GM12878 (cell line): ENCODE measurements at regions not wholly inside any gene's neighbourhood (a gene's known extent, or its start where the extent isn't known, plus 50 kb on each side); places are given as distances from the start of the nearest gene placed in this dataset.

Source experiments
- CEBPB ChIP-seq, 2 experiments: fragments of 150-350 bp in 1 of 2; IDR thresholded peaks; 2 replicates each; pipeline ENCODE4 v1.6.1; 2012 to 2014; ENCODE audit warnings: low read depth in 2 of 2, low read length in 2 of 2, borderline replicate concordance in 1 of 2, inconsistent platforms in 1 of 2
- CREM ChIP-seq: IDR thresholded peaks from 2 replicates; pipeline ENCODE4 v1.6.1; 2014; ENCODE audit warnings: antibody characterized with exemption, low read depth
- CTCF ChIP-seq, 3 experiments: IDR thresholded peaks in 2 of 3; conservative IDR thresholded peaks in 1 of 3; 2 replicates each; pipeline ENCODE4 v1.5.1; 2011; ENCODE audit warnings: low read depth in 3 of 3, low read length in 3 of 3, mild to moderate bottlenecking in 3 of 3, control low read depth in 2 of 3, moderate library complexity in 2 of 3, inconsistent platforms in 1 of 3, mixed read lengths in 1 of 3; ENCODE audit not compliant: control insufficient read depth in 2 of 3, insufficient read depth in 1 of 3; ENCODE audit errors: extremely low read depth in 1 of 3
- EZH2 ChIP-seq: IDR thresholded peaks from 2 replicates; pipeline ENCODE4 v1.6.1; 2012; ENCODE audit warnings: low read depth, mild to moderate bottlenecking, control low read depth, inconsistent platforms, low read length, borderline replicate concordance; ENCODE audit not compliant: control insufficient read depth
- IRF4 ChIP-seq: IDR thresholded peaks from 2 replicates; pipeline ENCODE4 v1.6.1; 2011; ENCODE audit warnings: low read depth, low read length
- JUND ChIP-seq: IDR thresholded peaks from 2 replicates; pipeline ENCODE4 v1.6.1; 2012; ENCODE audit warnings: low read depth, mild to moderate bottlenecking, low read length, improper control_type of control experiment, moderate library complexity
- MEF2A ChIP-seq: IDR thresholded peaks from 2 replicates; pipeline ENCODE4 v1.6.1; 2011; ENCODE audit warnings: low read depth, mild to moderate bottlenecking, low read length, moderate library complexity; ENCODE audit not compliant: insufficient read depth
- NRF1 ChIP-seq: conservative IDR thresholded peaks from 2 replicates; pipeline ENCODE4 v1.6.1; 2011; ENCODE audit warnings: mild to moderate bottlenecking, low read depth, low read length, improper control_type of control experiment
- POLR2A ChIP-seq: IDR thresholded peaks from 2 replicates; pipeline ENCODE4 v1.6.1; 2011; ENCODE audit warnings: low read depth, mild to moderate bottlenecking, low read length
- TAF1 ChIP-seq: IDR thresholded peaks from 2 replicates; pipeline ENCODE4 v1.6.1; 2011; ENCODE audit warnings: mild to moderate bottlenecking, low read depth, low read length, borderline replicate concordance
- ZBTB4 ChIP-seq: fragments of 450-650 bp; formaldehyde crosslinking; IDR thresholded peaks from 2 replicates; pipeline ENCODE4 v1.4.0; 2022; ENCODE audit warnings: mild to moderate bottlenecking, moderate library complexity
- ZNF207 ChIP-seq: fragments of 450-650 bp; IDR thresholded peaks from 2 replicates; pipeline ENCODE4 v1.6.1; 2014; ENCODE audit warnings: antibody characterized with exemption, mild to moderate bottlenecking, borderline replicate concordance
- ZZZ3 ChIP-seq: IDR thresholded peaks from 2 replicates; pipeline ENCODE4 v1.6.1; 2011; ENCODE audit warnings: low read depth; ENCODE audit not compliant: control insufficient read depth, insufficient read length

GRCh38 chr6:140001005-140001404 lies 626.6 kb upstream of the CITED2 start:
- no peak for TF ChIP-seq POLR2A
- TF ChIP-seq CREM = no peak
- TF ChIP-seq IRF4 = no peak
- no peak for TF ChIP-seq NRF1
- TF ChIP-seq EZH2 = no peak
- TF ChIP-seq CTCF (IDR thresholded peaks at IDR 0.05 in 2 of 3, conservative IDR thresholded peaks at IDR 0.05 in 1 of 3; ENCODE audit: control insufficient read depth in 2 of 3, extremely low read depth in 1 of 3, insufficient read depth in 1 of 3, low read depth in 3 of 3, low read length in 3 of 3) = no peak
- no peak for TF ChIP-seq CEBPB (IDR thresholded peaks at IDR 0.05; ENCODE audit: borderline replicate concordance in 1 of 2, low read depth in 2 of 2, low read length in 2 of 2)
- TF ChIP-seq TAF1 = no peak
- no peak for TF ChIP-seq MEF2A
- no peak for TF ChIP-seq ZBTB4 (CRISPR knock-in tag)
- TF ChIP-seq ZNF207 = no peak
- no peak for TF ChIP-seq ZZZ3
- TF ChIP-seq JUND = no peak
